GM13976 (cell line): ENCODE measurements at regions not wholly inside any gene's neighbourhood (a gene's known extent, or its start where the extent isn't known, plus 50 kb on each side); places are given as distances from the start of the nearest gene placed in this dataset.

ENCODE experiments used
- DNase-seq: peaks from one replicate; pipeline ENCODE4 v3.0.0; 2012; ENCODE audit warnings: low spot score
- in situ Hi-C: fragments of 300-500 bp; cut with MboI; formaldehyde crosslinking; loops from one replicate; pipeline ENCODE4 v1.12.0; 2022; ENCODE audit warnings: low sequenced_read_pairs, mixed read lengths, inconsistent platforms; ENCODE audit not compliant: unreplicated experiment
- TF ChIP-seq, protein P1 (sequence below): IDR thresholded peaks from 2 replicates; pipeline ENCODE4 v1.5.1; 2012; ENCODE audit warnings: borderline replicate concordance, mild to moderate bottlenecking; ENCODE audit not compliant: insufficient read depth; ENCODE audit errors: extremely low read depth, missing control alignments, control extremely low read depth

DNA sequence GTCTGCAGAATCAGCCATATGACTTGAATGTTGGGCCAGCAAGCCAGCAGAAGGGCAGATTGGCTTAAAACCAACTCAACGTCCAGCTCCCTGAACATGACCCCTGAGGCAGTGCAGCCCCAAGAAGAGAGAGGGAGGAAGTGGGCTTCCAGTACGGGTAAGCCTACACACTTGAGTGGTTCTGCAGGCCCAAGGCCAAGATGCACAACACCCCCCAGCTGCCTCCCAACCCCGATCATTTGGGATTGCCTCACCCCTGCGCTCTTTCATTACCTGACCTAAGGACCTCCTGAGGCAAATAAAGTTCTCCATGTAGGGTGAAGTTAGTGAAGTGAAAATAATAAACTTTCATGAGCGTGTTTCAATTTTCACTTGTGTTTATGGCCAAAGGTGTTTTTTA is 536.0 kb downstream of the TNS1 start:
- TF ChIP-seq, protein P1, sequence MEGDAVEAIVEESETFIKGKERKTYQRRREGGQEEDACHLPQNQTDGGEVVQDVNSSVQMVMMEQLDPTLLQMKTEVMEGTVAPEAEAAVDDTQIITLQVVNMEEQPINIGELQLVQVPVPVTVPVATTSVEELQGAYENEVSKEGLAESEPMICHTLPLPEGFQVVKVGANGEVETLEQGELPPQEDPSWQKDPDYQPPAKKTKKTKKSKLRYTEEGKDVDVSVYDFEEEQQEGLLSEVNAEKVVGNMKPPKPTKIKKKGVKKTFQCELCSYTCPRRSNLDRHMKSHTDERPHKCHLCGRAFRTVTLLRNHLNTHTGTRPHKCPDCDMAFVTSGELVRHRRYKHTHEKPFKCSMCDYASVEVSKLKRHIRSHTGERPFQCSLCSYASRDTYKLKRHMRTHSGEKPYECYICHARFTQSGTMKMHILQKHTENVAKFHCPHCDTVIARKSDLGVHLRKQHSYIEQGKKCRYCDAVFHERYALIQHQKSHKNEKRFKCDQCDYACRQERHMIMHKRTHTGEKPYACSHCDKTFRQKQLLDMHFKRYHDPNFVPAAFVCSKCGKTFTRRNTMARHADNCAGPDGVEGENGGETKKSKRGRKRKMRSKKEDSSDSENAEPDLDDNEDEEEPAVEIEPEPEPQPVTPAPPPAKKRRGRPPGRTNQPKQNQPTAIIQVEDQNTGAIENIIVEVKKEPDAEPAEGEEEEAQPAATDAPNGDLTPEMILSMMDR = no peak
- in situ Hi-C loops = no loop called here
- DNase-seq = no peak

DNA sequence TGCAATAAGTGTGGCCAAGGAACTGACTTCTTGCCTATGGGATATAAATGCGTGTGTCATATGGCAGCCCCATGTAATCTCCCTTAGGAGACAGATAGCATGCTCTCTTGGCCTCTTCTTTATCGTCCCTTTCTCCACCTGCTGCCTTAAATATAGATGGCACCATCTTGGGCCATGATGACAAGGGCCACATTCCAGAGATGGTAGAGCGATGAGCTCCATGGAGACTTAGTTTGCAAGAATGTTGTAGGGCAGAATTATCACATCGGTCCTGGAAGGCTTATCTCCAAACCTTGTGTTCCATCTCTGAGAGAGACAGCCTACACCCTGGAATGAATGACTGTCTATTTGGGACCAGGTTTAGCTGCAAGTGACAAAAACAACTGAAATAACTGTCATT is 536.7 kb downstream of the TNS1 start:
- no peak for DNase-seq
- TF ChIP-seq, protein P1 = no peak
- in situ Hi-C loops = no loop called here

DNA sequence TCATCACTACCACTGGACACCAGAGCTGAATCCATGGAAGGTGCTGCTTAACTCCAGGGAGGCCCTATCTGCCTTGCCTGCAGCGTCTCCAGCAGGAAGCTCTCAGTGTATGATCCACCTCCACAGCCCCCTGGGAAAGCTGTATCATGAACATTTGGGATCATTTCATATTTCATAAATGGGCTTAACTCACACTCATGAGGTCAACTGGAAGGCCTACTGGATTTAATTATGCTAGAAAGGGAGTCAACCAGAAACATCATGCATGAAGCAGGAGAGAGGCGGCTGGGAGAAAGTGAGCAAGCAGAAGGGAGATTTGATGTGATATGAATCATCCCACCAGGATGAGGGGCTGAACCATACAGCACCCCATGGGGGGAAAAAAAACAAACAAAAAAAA is 537.7 kb downstream of the TNS1 start:
- in situ Hi-C loops = no loop called here
- TF ChIP-seq, protein P1 = no peak
- no peak for DNase-seq

DNA sequence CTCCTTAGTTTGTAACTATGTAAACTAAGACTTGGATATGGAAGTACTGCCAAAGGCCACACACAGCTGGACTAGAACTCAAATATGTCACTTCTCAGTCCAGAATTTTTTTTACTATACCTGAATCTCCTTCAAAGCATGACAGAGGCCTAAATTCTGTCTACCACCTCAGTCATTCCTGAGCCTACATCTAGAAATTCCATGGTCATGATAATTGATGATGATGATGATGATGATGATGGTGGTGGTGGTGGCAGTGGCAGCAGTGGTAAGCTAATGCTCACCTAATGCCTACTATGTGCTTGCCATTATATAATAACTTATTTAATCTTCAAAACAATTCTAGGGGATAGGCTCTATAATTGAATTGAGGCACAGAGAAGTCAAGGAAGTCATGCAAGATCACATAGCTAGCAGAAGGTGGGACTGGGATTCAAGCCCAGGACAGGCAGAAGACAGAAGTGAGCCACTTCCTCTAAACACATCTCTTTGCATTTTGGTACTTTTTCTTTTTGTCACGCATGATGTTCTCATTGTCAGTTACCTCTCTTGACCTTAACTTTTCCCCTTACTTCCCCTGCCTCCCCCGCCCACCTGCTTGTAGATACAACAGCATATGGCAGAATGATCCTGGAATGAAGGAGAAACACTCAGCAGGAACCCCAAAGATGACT is 539.3 kb downstream of the TNS1 start:
- TF ChIP-seq, protein P1 = no peak
- no peak for DNase-seq
- in situ Hi-C loops = no loop called here

DNA sequence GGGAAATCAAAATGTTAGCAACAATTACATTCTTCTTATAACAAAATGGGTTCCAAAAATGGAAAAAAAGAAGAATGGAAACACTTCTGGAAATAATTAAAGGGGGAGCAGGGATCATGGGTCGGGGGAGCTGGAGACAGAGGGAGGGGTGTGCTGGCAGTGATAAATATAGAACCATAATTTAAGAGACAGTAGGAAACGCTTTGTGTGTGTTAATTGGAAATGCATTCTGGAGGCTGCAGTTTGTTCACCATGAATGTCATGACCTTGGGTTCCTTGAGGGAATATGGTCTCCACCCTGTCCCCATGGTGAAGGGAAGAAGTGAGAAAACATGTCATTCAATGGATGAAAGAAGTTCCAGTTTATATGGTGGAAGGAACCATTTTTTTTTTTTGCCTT is 540.7 kb downstream of the TNS1 start:
- DNase-seq = no peak
- in situ Hi-C loops = no loop called here
- TF ChIP-seq, protein P1 = no peak

DNA sequence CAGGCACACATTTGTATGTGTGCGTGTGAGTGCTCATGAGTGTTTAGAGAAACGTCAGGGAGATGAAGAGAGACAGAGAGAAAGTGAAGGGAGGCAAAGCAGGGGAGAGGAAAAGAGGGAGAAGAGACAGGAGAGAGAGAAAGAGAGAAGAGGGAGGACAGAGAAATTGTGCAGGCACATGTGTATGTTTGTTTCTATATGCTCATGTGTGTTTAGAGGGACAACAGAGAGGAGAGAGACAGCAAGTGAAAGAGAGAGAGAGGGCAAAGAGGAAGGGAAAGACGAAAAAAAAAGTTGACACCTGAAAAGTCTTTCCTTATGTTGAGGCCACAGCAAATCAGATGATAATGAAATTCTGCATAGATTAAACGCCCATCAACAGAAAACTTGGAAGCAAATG is 541.1 kb downstream of the TNS1 start:
- in situ Hi-C loops = no loop called here
- TF ChIP-seq, protein P1 = no peak
- no peak for DNase-seq
